GM12878 (cell line): ENCODE measurements at regions not wholly inside any gene's neighbourhood (a gene's known extent, or its start where the extent isn't known, plus 50 kb on each side); places are given as distances from the start of the nearest gene placed in this dataset.

Experiments
- ATAC-seq: fragments of 200-7000 bp; cut with Tn5 transposase; 3 replicates; pipeline ENCODE4 v1.9.1; 2020; ENCODE audit warnings: mild to moderate bottlenecking, moderate library complexity
- BruUV-seq: library from RNA; stranded (reverse); fragments of 400-500 nt; replicated peaks from 2 replicates; lab custom pipeline; 2021; lab: Mats Ljungman, UMichigan
- CTCF ChIA-PET: fragments of 300-600 bp; sonication (Branson Sonifier 250); formaldehyde crosslinking; extraction: SDS; loops from one replicate; lab custom pipeline; 2021; ENCODE audit warnings: inconsistent platforms; lab: Yijun Ruan, JAX
- POLR2A ChIA-PET: fragments of 350-600 bp; formaldehyde crosslinking; extraction: SDS; loops from one replicate; lab custom pipeline; 2021; ENCODE audit warnings: inconsistent platforms; lab: Charles Lee
- RAD21 ChIA-PET: fragments of 300-600 bp; sonication (Branson Sonifier 250); formaldehyde crosslinking; loops from one replicate; lab custom pipeline; 2023; ENCODE audit warnings: antibody characterized with exemption; ENCODE audit not compliant: unreplicated experiment; lab: Charles Lee
- SMC1A ChIA-PET: fragments of 300-600 bp; sonication (Branson Sonifier 250); formaldehyde crosslinking; loops from one replicate; lab custom pipeline; 2023; ENCODE audit not compliant: unreplicated experiment, uncharacterized antibody; lab: Charles Lee
- DNase-seq: peaks from one replicate; pipeline ENCODE4 v3.0.0-alpha.2; 2011; ENCODE audit warnings: low read depth, low spot score
- FAIRE-seq: peaks from 3 replicates; lab custom pipeline; 2011; peaks lifted over from hg19 to GRCh38; lab: Jason Lieb, UNC
- H2AFZ ChIP-seq: 2 replicates; pipeline ENCODE4 v1.6.0; 2011; ENCODE audit warnings: low read depth, low read length, control low read depth; ENCODE audit not compliant: control insufficient read depth
- H3K27ac ChIP-seq: 2 replicates; pipeline ENCODE4 v1.5.1; 2011; ENCODE audit warnings: control low read depth; ENCODE audit not compliant: control insufficient read depth, insufficient read depth
- H3K27me3 ChIP-seq, 2 experiments: replicated peaks in 1 of 2; 2 replicates each; pipeline versions ENCODE4 v1.6.0 to v1.6.1; 2011; ENCODE audit warnings: low read length in 1 of 2; ENCODE audit not compliant: control insufficient read depth in 2 of 2, insufficient read depth in 2 of 2
- H3K36me3 ChIP-seq, 2 experiments: 2 replicates each; pipeline ENCODE4 v1.5.1; 2011; ENCODE audit warnings: low read length in 1 of 2; ENCODE audit not compliant: control insufficient read depth in 2 of 2, insufficient read depth in 2 of 2
- H3K4me1 ChIP-seq: 2 replicates; pipeline ENCODE4 v1.6.1; 2011; ENCODE audit warnings: mild to moderate bottlenecking, low read length, moderate library complexity, mixed read lengths; ENCODE audit not compliant: control insufficient read depth, insufficient read depth
- H3K4me2 ChIP-seq: 2 replicates; pipeline ENCODE4 v1.6.0; 2011; ENCODE audit warnings: control low read depth; ENCODE audit not compliant: control insufficient read depth, insufficient read depth
- H3K4me3 ChIP-seq: fragments of 200-600 bp; sonication (generic); 2 replicates; pipeline ENCODE4 v1.5.1; 2016
- H3K79me2 ChIP-seq: 2 replicates; pipeline ENCODE4 v1.6.0; 2011; ENCODE audit warnings: low read length; ENCODE audit not compliant: control insufficient read depth, insufficient read depth
- H3K9ac ChIP-seq: 2 replicates; pipeline ENCODE4 v1.8.0; 2011; ENCODE audit warnings: low read length, control low read depth, mixed read lengths; ENCODE audit not compliant: control insufficient read depth, insufficient read depth
- H3K9me3 ChIP-seq: replicated peaks from 3 replicates; pipeline ENCODE4 v1.5.1; 2011; ENCODE audit warnings: mild to moderate bottlenecking, low read length; ENCODE audit not compliant: control insufficient read depth, insufficient read depth
- H4K20me1 ChIP-seq: 2 replicates; pipeline ENCODE4 v1.6.0; 2011; ENCODE audit not compliant: control insufficient read depth, insufficient read depth
- CBFB ChIP-seq: IDR thresholded peaks from 2 replicates; pipeline ENCODE4 v1.6.1; 2016; ENCODE audit warnings: antibody characterized with exemption, low read depth
- CHD1 ChIP-seq: IDR thresholded peaks from 2 replicates; pipeline ENCODE4 v1.6.1; 2012; ENCODE audit warnings: low read depth, low read length, improper control_type of control experiment
- CUX1 ChIP-seq: IDR thresholded peaks from 2 replicates; pipeline ENCODE4 v1.6.1; 2012; ENCODE audit warnings: improper control_type of control experiment, low read depth, low read length; ENCODE audit not compliant: insufficient replicate concordance
- EGR1 ChIP-seq, 2 experiments: IDR thresholded peaks; 1 replicate in 1 of 2; 2 replicates in 1 of 2; pipeline ENCODE4 v1.6.1; 2011 to 2012; ENCODE audit warnings: low read depth in 2 of 2, low read length in 2 of 2, borderline replicate concordance in 1 of 2, mild to moderate bottlenecking in 1 of 2, moderate library complexity in 1 of 2
- EP300 ChIP-seq, 2 experiments: fragments of 150-350 bp in 1 of 2; IDR thresholded peaks; 2 replicates each; pipeline ENCODE4 v1.6.1; 2011 to 2012; ENCODE audit warnings: low read depth in 2 of 2, low read length in 2 of 2, borderline replicate concordance in 1 of 2, improper control_type of control experiment in 1 of 2, inconsistent platforms in 1 of 2; ENCODE audit not compliant: control insufficient read depth in 1 of 2
- NFXL1 ChIP-seq: fragments of 450-650 bp; IDR thresholded peaks from 2 replicates; pipeline ENCODE4 v1.6.1; 2017; ENCODE audit warnings: antibody characterized with exemption, mild to moderate bottlenecking, borderline replicate concordance
- PBX3 ChIP-seq: IDR thresholded peaks from 2 replicates; pipeline ENCODE4 v1.6.1; 2011; ENCODE audit warnings: mild to moderate bottlenecking, low read depth, low read length, moderate library complexity; ENCODE audit not compliant: insufficient replicate concordance
- RB1 ChIP-seq: fragments of 450-650 bp; formaldehyde crosslinking; IDR thresholded peaks from 2 replicates; pipeline ENCODE4 v1.6.1; 2017; ENCODE audit warnings: mild to moderate bottlenecking, borderline replicate concordance
- SREBF1 ChIP-seq: IDR thresholded peaks from 2 replicates; pipeline ENCODE4 v1.6.1; 2012; ENCODE audit warnings: mild to moderate bottlenecking, low read length
- SUPT20H ChIP-seq: IDR thresholded peaks from 2 replicates; pipeline ENCODE4 v1.6.1; 2011; ENCODE audit warnings: low read depth, mild to moderate bottlenecking, low read length, moderate library complexity, borderline replicate concordance; ENCODE audit not compliant: control insufficient read depth
- WGBS: methylation state at CpG from one replicate; pipeline ENCODE4 v1.1.6; 2016; ENCODE audit warnings: low lambda C conversion rate; ENCODE audit not compliant: insufficient replicate concordance, insufficient coverage; ENCODE audit errors: missing lambda C conversion rate; 5-methylcytosine and 5-hydroxymethylcytosine counted together
- in situ Hi-C: fragments of 300-500 bp; cut with MboI; formaldehyde crosslinking; loops from 9 replicates; pipeline ENCODE4 v1.14.3; 2018; ENCODE audit warnings: mixed read lengths
- intact Hi-C: fragments of 100-400 bp; cut with micrococcal nuclease; formaldehyde crosslinking; loops from one replicate; pipeline ENCODE4 v1.14.2; 2022; ENCODE audit not compliant: unreplicated experiment

GRCh38 chr2:107025291-107025857 is 139.4 kb upstream of the ST6GAL2 start:
- TF ChIP-seq CHD1 = no peak
- no peak for TF ChIP-seq PBX3
- TF ChIP-seq SREBF1 = no peak
- TF ChIP-seq RB1 = no peak
- TF ChIP-seq SUPT20H = no peak
- TF ChIP-seq CUX1 = no peak
- TF ChIP-seq EGR1 (IDR thresholded peaks at IDR 0.05; ENCODE audit: borderline replicate concordance in 1 of 2, low read depth in 2 of 2, low read length in 2 of 2) = no peak
- no peak for TF ChIP-seq NFXL1
- TF ChIP-seq CBFB = no peak
- no peak for TF ChIP-seq EP300 (IDR thresholded peaks at IDR 0.05; ENCODE audit: borderline replicate concordance in 1 of 2, control insufficient read depth in 1 of 2, low read depth in 2 of 2, low read length in 2 of 2)
- TF ChIP-seq, all 136 proteins: peak for 0
- in situ Hi-C loops (no loop called here), intact Hi-C loops (no loop called here)
- Histone ChIP-seq H2AFZ (no peak overlapping the region), H3K4me3 (no peak overlapping the region), H3K4me2 (no peak overlapping the region), H3K9ac (no peak overlapping the region), H3K27me3 (no peaks in the 10 kb centered on the region), H3K4me1 (no peaks in the 10 kb centered on the region), H4K20me1 (no peaks in the 10 kb centered on the region), H3K27ac (no peak overlapping the region), H3K36me3 (no peaks in the 10 kb centered on the region), H3K79me2 (no peaks in the 10 kb centered on the region), H3K9me3 (no peaks in the 10 kb centered on the region)
- no TSS peak for BruUV-seq
- DNase-seq (no peak), ATAC-seq (no peak), FAIRE-seq (no peak)
- RAD21 ChIA-PET = no interaction called here
- POLR2A ChIA-PET = no interaction called here
- SMC1A ChIA-PET = no interaction called here
- 19% methylated on average over 6 of the region's 6 CpGs for WGBS
- CTCF ChIA-PET = no interaction called here
